HG02885 (cell line): ENCODE measurements at regions not wholly inside any gene's neighbourhood (a gene's known extent, or its start where the extent isn't known, plus 50 kb on each side); places are given as distances from the start of the nearest gene placed in this dataset.

Source experiments
- ATAC-seq: cut with Tn5 transposase; IDR thresholded peaks from one replicate; pipeline ENCODE4 v1.9.1; 2021; ENCODE audit warnings: mild to moderate bottlenecking; ENCODE audit not compliant: unreplicated experiment, poor library complexity

DNA sequence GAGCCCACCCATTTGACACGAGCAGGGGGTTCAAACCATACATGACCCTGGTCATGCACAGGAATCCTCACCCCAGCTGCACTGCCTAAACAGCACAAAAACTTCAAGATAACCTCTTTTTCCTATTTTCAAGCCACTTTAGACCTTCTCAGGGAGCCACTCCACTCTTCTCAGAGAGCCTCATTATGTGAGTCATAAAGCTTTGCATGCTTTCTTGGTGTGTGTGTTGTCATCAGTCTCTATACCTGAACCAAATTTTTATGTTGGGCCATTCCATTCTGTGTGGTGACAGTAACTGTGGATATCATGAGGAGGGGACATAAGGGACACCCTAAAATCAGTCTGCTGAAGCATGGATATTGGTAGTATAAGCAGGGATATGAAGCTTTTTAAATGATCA is 769.5 kb upstream of the API5 start:
- ATAC-seq, result no peak

DNA sequence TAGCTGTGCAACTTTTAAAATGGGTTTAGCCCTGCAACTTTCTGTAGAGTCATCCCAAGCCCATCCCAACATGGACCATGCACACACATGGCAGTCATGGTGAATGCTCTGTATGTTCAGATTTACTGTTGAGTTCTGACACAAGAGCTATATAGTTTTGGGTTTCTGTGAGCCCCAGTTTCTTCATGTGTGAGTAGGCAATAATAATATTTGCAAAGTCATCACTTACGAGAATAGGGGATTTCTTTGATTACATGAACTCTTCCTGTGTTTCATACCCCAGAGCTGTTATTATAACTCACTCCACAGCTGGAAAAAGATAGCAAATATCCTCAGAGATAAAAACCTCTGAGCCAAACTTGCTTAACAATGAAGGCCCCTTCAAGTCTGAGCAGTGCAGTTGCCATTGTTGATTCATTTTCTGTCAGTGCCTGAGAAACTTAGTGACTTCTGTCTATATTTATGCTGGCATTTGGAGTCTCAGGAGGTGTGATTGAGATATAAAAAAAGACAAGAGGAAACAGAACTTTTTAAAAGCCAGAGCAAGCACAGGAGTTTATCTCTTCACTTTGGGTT is 767.9 kb upstream of the API5 start:
- ATAC-seq, result no peak

GRCh38 chr11:42544726-42545125 is 767.1 kb upstream of the API5 start:
- no peak for ATAC-seq

DNA sequence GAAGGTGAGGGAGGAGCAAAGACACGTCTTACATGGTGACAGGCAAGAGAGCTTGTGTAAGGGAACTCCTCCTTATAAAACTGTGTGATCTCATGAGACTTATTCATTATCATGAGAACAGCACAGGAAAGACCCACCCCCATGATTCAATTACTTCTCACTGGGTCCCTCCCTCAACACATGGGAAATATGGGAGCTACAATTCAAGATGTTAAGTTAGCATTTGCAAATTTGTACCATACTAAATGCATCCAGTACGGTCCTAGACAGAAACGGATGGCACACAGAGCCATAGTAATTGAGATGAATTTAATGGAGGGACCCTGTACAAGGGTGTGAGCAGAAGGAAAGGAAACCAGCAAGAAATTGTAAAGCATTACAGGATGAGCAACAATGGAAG is 765.8 kb upstream of the API5 start:
- ATAC-seq, result no peak

GRCh38 chr11:42552786-42553185 is 759.0 kb upstream of the API5 start:
- no peak for ATAC-seq

DNA sequence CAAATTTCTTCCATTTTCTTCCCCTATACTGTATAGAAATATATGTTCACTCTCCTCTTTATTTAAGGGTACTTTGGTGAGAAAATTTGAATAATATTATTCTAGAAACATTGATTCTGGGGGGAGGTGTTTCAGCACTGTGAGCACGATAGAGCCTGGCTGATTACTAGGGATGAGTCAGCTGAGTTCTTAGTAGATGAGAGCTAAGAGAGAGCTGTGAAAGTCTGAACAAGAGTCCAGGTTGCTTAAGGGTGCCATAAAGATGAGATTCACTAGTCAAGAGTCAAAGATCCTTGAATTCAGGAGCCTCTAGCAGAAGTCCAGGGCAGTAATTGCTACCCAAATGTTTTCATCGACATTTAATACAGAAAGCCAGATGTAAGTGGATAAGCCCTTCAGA is 756.6 kb upstream of the API5 start:
- ATAC-seq, result no peak

GRCh38 chr11:42571131-42571877 is 740.5 kb upstream of the API5 start:
- no peak for ATAC-seq

DNA sequence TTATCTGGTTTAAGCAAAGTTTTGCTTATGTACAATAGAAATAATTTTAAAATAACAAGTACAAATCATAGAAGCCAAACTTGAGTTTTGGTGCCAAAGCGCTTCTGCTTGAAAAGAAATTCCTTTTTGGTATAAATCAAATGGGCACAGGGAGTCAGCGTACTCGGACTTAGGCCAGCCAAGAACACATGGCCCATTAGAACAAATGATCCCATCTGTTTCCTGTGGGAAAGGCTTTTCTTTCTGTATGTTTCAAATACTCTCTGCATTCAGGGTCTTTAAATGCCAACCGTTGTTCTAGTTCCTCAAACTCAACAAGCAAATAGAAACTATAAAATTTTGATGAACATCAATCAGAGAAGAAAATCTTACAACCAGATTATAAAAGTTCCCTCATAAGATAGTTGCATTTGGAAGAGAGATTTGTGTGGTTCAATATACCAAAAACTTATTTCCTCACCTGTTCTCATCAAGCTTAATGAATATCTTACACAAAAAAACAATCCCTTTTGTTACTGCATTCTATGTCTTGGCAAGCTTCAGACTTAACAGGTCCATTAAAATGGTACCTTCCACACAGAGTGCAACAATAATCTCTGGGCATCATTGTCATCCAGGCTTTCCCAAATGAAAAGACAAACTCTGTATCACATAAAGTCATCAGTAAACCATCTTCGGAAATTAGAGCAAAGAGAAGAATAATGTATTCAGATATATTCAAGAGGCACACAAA is 739.8 kb upstream of the API5 start:
- no peak for ATAC-seq

- no peak for ATAC-seq
Observed at GRCh38 chr11:42576318-42576717, 735.5 kb upstream of the API5 start.

GRCh38 chr11:42589286-42589685 is 722.5 kb upstream of the API5 start:
- ATAC-seq, result no peak

DNA sequence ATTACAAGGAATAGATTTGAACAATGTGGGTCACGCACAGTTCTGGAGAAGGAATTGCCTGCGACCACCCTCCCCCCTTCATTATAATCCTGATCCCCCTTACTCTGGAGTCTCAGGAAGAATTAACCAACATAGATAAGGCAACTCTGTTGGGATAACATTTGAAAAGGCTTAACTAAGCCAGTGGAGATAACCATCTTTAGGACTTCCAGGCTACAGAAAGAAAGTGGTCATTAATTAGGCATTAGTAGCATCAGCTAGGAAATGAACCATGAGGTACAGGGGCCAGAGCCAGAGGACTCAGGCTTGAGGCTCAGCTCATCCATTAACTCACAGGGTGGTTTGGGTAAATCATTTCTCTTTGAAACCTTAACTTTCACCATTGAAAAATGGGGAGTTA is 720.0 kb upstream of the API5 start:
- ATAC-seq, result no peak

DNA sequence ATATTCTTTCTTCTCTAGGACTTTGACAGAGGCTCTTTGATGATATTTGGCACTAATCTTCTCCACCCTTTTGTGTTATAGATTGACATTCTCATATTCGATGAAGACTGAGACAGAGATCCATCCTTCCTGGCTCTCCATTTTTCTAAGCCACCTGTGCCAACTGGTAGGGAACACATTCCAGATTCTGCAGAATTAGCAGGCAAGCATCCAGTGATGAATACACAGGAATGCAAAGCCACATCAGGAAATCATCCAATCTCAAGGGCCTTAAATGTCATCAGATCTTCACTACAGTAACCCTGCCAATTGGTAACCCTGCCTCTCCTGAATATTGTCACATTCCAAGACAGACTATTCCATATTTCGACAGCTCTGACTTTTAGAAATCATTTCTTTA is 718.4 kb upstream of the API5 start:
- no peak for ATAC-seq

- no peak for ATAC-seq
Observed at GRCh38 chr11:42595876-42596275, 715.9 kb upstream of the API5 start.

- no peak for ATAC-seq
Observed at GRCh38 chr11:42596576-42597145, 715.1 kb upstream of the API5 start.

GRCh38 chr11:42598341-42598740 is 713.5 kb upstream of the API5 start:
- ATAC-seq, result no peak

GRCh38 chr11:42620796-42621195 is 691.0 kb upstream of the API5 start:
- ATAC-seq, result no peak

GRCh38 chr11:42625757-42626665 is 685.8 kb upstream of the API5 start:
- ATAC-seq, result no peak

DNA sequence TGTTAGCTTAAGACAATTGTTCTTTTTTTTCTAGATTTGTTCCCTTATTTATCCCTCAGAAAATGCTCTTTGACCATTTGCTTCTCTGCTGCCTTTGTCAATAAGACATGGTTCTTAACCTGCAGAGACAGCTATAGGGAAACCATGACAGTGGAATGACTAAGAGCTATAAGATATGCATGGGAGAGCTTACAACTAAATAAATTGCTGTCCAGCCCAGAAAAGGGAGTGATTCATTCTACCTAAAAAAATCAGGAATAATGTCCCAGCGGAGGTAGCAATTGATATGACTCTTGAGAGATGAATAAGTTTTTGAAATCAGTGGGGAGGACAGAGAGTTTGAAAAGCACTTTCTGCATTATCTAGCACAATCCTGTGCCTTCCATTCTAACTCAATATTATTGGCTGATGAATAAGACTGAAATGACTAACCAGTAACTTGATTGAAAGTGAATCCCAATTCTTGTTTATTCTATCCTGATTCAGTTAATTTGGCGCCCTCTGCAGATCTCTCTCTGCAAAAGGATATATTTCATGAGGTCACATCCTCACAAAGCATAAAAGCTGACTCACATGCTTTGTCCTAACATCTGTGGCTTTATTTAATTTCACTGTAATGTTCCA is 680.5 kb upstream of the API5 start:
- ATAC-seq, result no peak

GRCh38 chr11:42646959-42647358 is 664.8 kb upstream of the API5 start:
- ATAC-seq, result no peak

GRCh38 chr11:42647993-42648392 is 663.8 kb upstream of the API5 start:
- no peak for ATAC-seq
